Ovary (tissue), 7 donors: ENCODE measurements at regions not wholly inside any gene's neighbourhood (a gene's known extent, or its start where the extent isn't known, plus 50 kb on each side); places are given as distances from the start of the nearest gene placed in this dataset.
A peak's percentile ranks its signal among the peaks of the same experiment; 100 is the strongest.

Experiments
- DNase-seq, 5 donors: peaks; one replicate each; pipeline ENCODE4 v3.0.0-alpha.2; 2019 to 2020
- H3K27ac ChIP-seq, 2 donors: fragments of 200-600 bp; one replicate each; pipeline versions ENCODE4 v1.5.1 to v1.8.0; 2019 to 2022
- H3K27me3 ChIP-seq: fragments of 200-600 bp; one replicate; pipeline ENCODE4 v1.8.0; 2022
- H3K36me3 ChIP-seq: fragments of 200-600 bp; sonication (generic); one replicate; pipeline ENCODE4 v1.5.1; 2019
- H3K4me1 ChIP-seq: one replicate; pipeline ENCODE4 v1.8.1; 2013; ENCODE audit warnings: mild to moderate bottlenecking, moderate library complexity; ENCODE audit not compliant: insufficient read depth
- H3K4me3 ChIP-seq: fragments of 200-600 bp; sonication (generic); one replicate; pipeline ENCODE4 v1.5.1; 2017
- H3K9me3 ChIP-seq, 2 donors: fragments of 200-600 bp in 1 of 2; sonication (generic) in 1 of 2; one replicate each; pipeline versions ENCODE4 v1.5.1 to v1.8.1; 2013 to 2019; ENCODE audit warnings: mild to moderate bottlenecking in 1 of 2, moderate library complexity in 1 of 2
- EP300 ChIP-seq: sonication (generic); formaldehyde crosslinking; IDR thresholded peaks from one replicate; pipeline ENCODE4 v1.6.1; 2017; ENCODE audit warnings: antibody characterized with exemption
- POLR2A ChIP-seq: fragments of 450-650 bp; IDR thresholded peaks from one replicate; pipeline ENCODE4 v1.6.1; 2017; ENCODE audit warnings: antibody characterized with exemption, mild to moderate bottlenecking, moderate library complexity
- WGBS, 3 donors: extraction: QIAGEN DNeasy Blood & Tissue Kit in 1 of 3; methylation state at CpG; one replicate each; pipeline versions ENCODE4 v1.1.5 to v1.1.7; 2013 to 2017; 5-methylcytosine and 5-hydroxymethylcytosine counted together
- intact Hi-C, 4 donors: fragments of 100-400 bp; cut with DNase I; formaldehyde crosslinking; loops; one replicate each; pipeline versions ENCODE4 v1.11.0 to v1.15.1; 2022 to 2023
- TF ChIP-seq, protein P1 (sequence below), 3 donors: fragments of 450-650 bp in 2 of 3; fragments of 200-600 bp in 1 of 3; IDR thresholded peaks; one replicate each; pipeline versions ENCODE4 v1.5.1 to v1.8.0; 2016 to 2022; ENCODE audit warnings: antibody characterized with exemption in 3 of 3, mild to moderate bottlenecking in 1 of 3
- donor health status: DM: no; HTN: no; CAD: no; lungs with moderate emphysema.
- donor health status: DM: no; HTN: no; CAD: no.
- donor health status: Bipolar disorder and iron deficiency.
- donor health status: DM: no; HTN: no; CAD: no.
- donor health status: DM: yes; HTN: yes; CAD: no.

DNA sequence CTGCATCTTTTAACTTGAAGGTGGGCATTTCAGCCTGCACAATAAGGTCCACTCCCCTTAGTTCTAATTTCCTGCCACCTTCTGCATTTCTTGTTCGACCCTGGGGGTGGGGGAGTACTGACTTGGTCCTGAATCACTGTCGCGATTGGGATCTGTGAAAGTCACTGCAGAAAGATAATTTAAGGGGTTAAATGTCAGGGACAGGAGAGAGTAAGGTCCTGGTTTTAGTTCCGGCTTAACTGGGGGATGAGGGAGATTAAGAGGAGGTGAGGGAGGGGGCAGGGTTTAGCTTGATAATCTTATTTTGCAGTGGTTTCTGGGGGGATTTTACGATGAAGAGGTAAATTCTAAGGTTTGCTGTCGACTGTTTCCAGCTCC is 128.1 kb downstream of the MRPS6 start:
- WGBS, 3 donors: 6 to 10% (median 7%) methylated on average over 6 of the region's 6 CpGs
- Histone ChIP-seq H3K27me3 (no peaks in the 10 kb centered on the region), H3K9me3 (no peaks in the 10 kb centered on the region), H3K4me3 (peak overlapping the region; percentile 42), H3K36me3 (no peaks in the 10 kb centered on the region), H3K27ac (no peak overlapping the region), H3K4me1 (no peaks in the 10 kb centered on the region)
- no peak for TF ChIP-seq POLR2A
- no peak for DNase-seq
- intact Hi-C loops: no loop called here

DNA sequence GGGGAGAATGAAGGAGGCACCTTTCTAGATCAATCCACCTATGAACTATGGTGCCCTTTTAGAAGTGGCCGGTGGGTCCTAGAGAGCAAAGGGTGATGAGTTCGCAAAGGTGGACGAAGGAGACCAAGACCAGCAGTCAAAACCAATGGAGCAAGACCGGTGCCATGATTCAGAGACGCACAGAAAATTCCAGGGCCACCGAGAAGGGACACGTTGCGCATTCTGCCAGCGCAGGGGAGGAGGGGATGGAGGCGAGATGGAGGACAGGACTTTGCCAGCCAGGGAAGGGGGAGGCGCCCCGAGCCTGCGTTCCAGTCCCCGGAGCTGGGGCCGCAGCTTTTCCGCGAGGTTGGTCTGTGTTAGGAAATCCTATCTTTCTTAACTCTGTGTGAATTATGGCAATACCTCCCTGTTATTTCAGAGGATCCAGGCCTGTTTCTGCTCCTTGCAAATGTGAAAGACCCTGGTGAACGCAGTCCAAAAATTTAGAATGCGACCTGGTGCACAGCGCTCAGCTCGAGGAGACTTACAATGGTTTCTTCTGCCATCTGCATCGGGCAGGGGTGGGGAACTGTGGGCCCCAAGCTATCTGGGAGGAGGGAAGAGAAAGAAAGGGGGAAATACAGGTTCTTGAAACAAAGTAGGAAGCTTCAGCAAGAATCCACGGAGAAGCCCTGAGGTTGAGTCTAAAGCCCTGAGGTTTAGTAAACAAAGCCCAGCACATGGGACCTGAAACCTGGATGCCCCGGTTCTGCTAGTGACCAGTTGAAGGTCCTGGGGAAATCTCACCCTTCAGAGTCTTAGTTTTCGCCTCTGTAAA is 129.4 kb downstream of the MRPS6 start:
- TF ChIP-seq, protein P1, sequence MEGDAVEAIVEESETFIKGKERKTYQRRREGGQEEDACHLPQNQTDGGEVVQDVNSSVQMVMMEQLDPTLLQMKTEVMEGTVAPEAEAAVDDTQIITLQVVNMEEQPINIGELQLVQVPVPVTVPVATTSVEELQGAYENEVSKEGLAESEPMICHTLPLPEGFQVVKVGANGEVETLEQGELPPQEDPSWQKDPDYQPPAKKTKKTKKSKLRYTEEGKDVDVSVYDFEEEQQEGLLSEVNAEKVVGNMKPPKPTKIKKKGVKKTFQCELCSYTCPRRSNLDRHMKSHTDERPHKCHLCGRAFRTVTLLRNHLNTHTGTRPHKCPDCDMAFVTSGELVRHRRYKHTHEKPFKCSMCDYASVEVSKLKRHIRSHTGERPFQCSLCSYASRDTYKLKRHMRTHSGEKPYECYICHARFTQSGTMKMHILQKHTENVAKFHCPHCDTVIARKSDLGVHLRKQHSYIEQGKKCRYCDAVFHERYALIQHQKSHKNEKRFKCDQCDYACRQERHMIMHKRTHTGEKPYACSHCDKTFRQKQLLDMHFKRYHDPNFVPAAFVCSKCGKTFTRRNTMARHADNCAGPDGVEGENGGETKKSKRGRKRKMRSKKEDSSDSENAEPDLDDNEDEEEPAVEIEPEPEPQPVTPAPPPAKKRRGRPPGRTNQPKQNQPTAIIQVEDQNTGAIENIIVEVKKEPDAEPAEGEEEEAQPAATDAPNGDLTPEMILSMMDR (IDR thresholded peaks at IDR 0.05): no peak
- no peak for TF ChIP-seq EP300
- Histone ChIP-seq H3K9me3 (no peaks in the 10 kb centered on the region), H3K27ac (no peak overlapping the region), H3K4me1 (no peaks in the 10 kb centered on the region), H3K4me3 (no peak overlapping the region), H3K27me3 (no peaks in the 10 kb centered on the region), H3K36me3 (no peaks in the 10 kb centered on the region)
- intact Hi-C loops: no loop called here
- WGBS, 3 donors: 67 to 84% (median 78%) methylated on average over 25 of the region's 25 CpGs
- peak in 2 of 5 donors; percentile 31 to 43 for DNase-seq

DNA sequence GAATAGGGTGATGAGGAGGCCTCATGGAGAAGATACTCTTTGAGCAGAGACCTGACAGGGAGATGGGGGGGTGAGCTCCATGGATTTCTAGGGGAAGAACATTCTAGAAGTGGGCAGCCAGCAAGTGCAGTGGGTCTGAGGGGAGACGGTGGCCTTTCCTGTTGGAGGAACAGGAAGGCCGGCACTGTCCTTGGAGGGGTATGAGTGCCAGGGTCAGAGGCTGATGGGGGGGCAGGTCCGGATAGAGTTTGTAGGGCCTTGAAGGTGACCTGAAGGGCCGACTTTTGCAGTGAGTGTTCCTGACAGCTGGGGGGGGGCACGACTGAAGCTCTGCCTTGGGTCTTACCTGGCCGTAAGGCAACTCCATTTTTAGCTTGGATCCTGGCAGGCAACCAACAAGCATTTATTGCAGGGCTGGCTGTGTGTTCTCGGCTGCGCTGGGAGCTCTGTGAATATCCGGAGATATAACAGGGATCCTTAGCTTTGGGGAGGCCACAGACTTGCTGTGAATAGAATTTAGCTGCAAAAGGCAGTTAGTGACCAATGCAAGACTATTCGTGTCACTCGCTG is 130.6 kb downstream of the MRPS6 start:
- WGBS, 3 donors: 89 to 90% (median 90%) methylated on average over 11 of the region's 11 CpGs
- intact Hi-C loops: no loop called here
- H3K36me3 ChIP-seq: no peaks in the 10 kb centered on the region
- no peak for DNase-seq
- no peaks in the 10 kb centered on the region for H3K4me1 ChIP-seq
- TF ChIP-seq, protein P1 (IDR thresholded peaks at IDR 0.05): no peak
- TF ChIP-seq POLR2A: no peak
- no peaks in the 10 kb centered on the region for H3K27me3 ChIP-seq
- no peak overlapping the region for H3K4me3 ChIP-seq
- no peaks in the 10 kb centered on the region for H3K9me3 ChIP-seq
- H3K27ac ChIP-seq: no peak overlapping the region

DNA sequence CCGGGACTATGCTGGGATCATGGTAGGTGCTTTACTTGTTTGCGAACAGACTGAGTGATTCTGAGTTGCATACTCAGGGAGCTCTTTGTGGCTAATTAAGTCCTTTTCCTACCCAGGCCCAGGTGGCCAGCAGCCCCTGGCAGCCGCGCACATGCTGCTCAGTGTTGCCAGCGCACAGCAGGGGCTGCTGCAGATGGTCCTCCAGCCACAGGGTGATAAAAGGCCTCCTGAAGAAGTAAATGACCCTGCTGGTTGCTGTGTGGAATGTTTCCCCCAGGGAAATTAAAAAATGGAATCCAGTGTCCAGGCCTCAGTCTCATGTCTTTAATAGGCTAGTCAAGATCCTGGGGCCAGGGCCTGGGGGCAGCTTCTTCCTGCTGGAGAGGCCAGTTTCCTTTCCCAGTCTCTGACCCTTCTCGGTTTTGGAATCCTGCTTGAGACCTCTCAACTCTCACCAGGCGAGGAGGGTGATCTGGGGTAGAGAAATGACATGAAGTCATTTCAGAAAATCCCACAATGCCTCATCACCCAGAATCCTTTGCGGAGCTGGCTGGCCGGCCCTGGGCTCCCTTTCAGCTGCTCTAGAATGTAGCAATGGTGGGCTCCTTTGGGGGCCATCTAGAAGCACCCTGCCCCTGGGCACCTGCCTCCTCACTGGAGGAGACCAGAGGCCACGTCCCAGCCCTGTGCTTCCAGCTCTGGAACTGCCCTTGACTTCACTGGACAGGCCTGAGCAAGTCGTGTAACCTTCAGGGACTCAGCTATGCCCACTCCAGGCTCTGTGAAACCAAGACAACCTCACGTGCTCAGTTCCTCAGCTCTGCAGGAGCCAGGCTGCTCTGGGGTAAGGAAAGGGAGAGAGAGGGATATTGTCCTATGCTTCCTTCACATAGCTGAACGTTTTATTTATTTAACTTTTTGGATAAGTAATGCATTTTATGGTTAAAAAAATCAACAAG is 131.4 kb downstream of the MRPS6 start:
- DNase-seq: no peak
- H3K36me3 ChIP-seq: no peaks in the 10 kb centered on the region
- no peaks in the 10 kb centered on the region for H3K4me1 ChIP-seq
- 84 to 88% (median 86%) methylated on average over 13 of the region's 13 CpGs for WGBS, 3 donors
- no peak for TF ChIP-seq EP300
- TF ChIP-seq, protein P1 (IDR thresholded peaks at IDR 0.05): no peak
- no peak for TF ChIP-seq POLR2A
- intact Hi-C loops: no loop called here
- H3K4me3 ChIP-seq: no peak overlapping the region
- H3K27me3 ChIP-seq: no peaks in the 10 kb centered on the region
- H3K9me3 ChIP-seq: no peaks in the 10 kb centered on the region
- no peak overlapping the region for H3K27ac ChIP-seq
